ACC112 (cell line): ENCODE measurements at regions not wholly inside any gene's neighbourhood (a gene's known extent, or its start where the extent isn't known, plus 50 kb on each side); places are given as distances from the start of the nearest gene placed in this dataset.
A peak's percentile ranks its signal among the peaks of the same experiment; 100 is the strongest.

Source experiments
- H2AFZ ChIP-seq: fragments of 200-600 bp; sonication (generic); one replicate; pipeline ENCODE4 v1.6.0; 2017; ENCODE audit warnings: antibody characterized with exemption, low read length; ENCODE audit not compliant: unreplicated experiment
- H3K27ac ChIP-seq: fragments of 200-600 bp; sonication (generic); 2 replicates; pipeline ENCODE4 v1.5.1; 2014; ENCODE audit warnings: low read depth, mild to moderate bottlenecking, antibody characterized with exemption, low read length, moderate library complexity
- H3K27me3 ChIP-seq: fragments of 200-600 bp; sonication (generic); 2 replicates; pipeline ENCODE4 v1.6.1; 2014; ENCODE audit warnings: mild to moderate bottlenecking, antibody characterized with exemption, low read length, moderate library complexity, mixed read lengths; ENCODE audit not compliant: insufficient read depth
- H3K36me3 ChIP-seq: fragments of 200-600 bp; sonication (generic); 2 replicates; pipeline ENCODE4 v1.6.1; 2016; ENCODE audit warnings: mild to moderate bottlenecking, antibody characterized with exemption, low read length, moderate library complexity, mixed read lengths; ENCODE audit not compliant: insufficient read depth
- H3K4me1 ChIP-seq: fragments of 200-600 bp; sonication (generic); one replicate; pipeline ENCODE4 v1.6.1; 2016; ENCODE audit warnings: low read length, mixed read lengths; ENCODE audit not compliant: insufficient read depth, unreplicated experiment, control insufficient read depth
- H3K4me3 ChIP-seq: fragments of 200-600 bp; sonication (generic); 2 replicates; pipeline ENCODE4 v1.5.1; 2014; ENCODE audit warnings: mild to moderate bottlenecking, low read depth, low read length
- H3K79me2 ChIP-seq: fragments of 200-600 bp; sonication (generic); one replicate; pipeline ENCODE4 v1.6.0; 2016; ENCODE audit warnings: low read length; ENCODE audit not compliant: control insufficient read depth, unreplicated experiment, insufficient read depth

DNA sequence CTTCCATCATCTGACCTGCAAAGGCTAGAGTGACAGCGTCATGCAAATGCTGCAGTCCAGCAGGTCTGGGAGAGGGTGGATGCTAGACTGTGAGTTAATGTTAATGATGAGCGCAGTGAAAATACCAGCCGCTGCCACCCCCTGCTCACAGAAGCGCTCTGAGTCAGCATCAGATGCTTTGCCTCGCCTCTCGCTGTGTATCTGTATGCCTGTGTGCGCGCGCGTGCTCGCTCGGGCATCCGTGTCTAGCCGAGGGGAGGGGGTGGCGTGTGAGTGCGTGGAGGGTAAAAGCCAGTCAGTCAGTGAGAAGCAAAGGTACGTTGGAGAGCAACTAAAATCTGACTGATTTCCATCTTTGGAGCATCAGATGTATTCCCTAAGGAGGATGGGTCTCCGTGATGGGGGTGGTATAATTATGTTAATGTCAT is 858.7 kb downstream of the USP25 start:
- Histone ChIP-seq H2AFZ (peak overlapping the region; percentile 88), H3K27ac (peak overlapping the region; percentile 94), H3K79me2 (no peaks in the 10 kb centered on the region), H3K4me1 (peaks cover 19% of the 10 kb centered on the region), H3K4me3 (peak overlapping the region; percentile 83), H3K36me3 (no peaks in the 10 kb centered on the region), H3K27me3 (no peaks in the 10 kb centered on the region)

GRCh38 chr21:16589006-16589898 is 859.5 kb downstream of the USP25 start:
- H3K4me3 ChIP-seq: peak overlapping the region; percentile 83
- no peaks in the 10 kb centered on the region for H3K27me3 ChIP-seq
- H3K4me1 ChIP-seq: peaks cover 14% of the 10 kb centered on the region
- peak overlapping the region; percentile 94 for H3K27ac ChIP-seq
- H3K79me2 ChIP-seq: no peaks in the 10 kb centered on the region
- no peaks in the 10 kb centered on the region for H3K36me3 ChIP-seq
- peak overlapping the region; percentile 10 for H2AFZ ChIP-seq

- Histone ChIP-seq H3K4me3 (no peak overlapping the region), H3K27ac (no peak overlapping the region), H2AFZ (no peak overlapping the region), H3K36me3 (no peaks in the 10 kb centered on the region), H3K27me3 (no peaks in the 10 kb centered on the region), H3K79me2 (no peaks in the 10 kb centered on the region), H3K4me1 (peaks cover 9% of the 10 kb centered on the region)
Observed at GRCh38 chr21:16590186-16590585, 860.4 kb downstream of the USP25 start.

GRCh38 chr21:16590641-16591292 is 861.0 kb downstream of the USP25 start:
- H2AFZ ChIP-seq: no peak overlapping the region
- H3K79me2 ChIP-seq: no peaks in the 10 kb centered on the region
- no peak overlapping the region for H3K27ac ChIP-seq
- H3K36me3 ChIP-seq: no peaks in the 10 kb centered on the region
- no peaks in the 10 kb centered on the region for H3K27me3 ChIP-seq
- no peak overlapping the region for H3K4me3 ChIP-seq
- peaks cover 9% of the 10 kb centered on the region for H3K4me1 ChIP-seq

DNA sequence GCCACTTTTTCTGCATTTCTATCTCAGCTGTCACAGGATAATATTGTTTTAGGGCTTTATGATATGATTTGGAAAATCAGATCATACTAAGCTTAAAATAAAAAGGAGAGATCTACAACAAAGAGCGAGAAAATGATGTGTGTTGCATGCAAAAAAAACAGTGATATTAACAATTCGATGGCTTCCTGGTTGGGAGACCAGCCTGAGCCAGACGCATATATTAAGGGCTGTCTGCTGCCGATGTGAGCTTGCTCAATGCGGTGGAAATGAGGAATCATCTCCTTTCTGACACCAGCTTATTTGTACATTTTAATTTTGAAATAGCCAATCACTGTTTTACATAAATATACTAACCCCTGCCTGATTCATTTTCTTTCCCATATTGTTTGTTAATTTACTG is 862.6 kb downstream of the USP25 start:
- Histone ChIP-seq H3K36me3 (no peaks in the 10 kb centered on the region), H3K4me1 (no peaks in the 10 kb centered on the region), H3K4me3 (no peak overlapping the region), H2AFZ (no peak overlapping the region), H3K27me3 (no peaks in the 10 kb centered on the region), H3K27ac (no peak overlapping the region), H3K79me2 (no peaks in the 10 kb centered on the region)

GRCh38 chr21:16594191-16594590 is 864.4 kb downstream of the USP25 start:
- no peaks in the 10 kb centered on the region for H3K79me2 ChIP-seq
- H3K4me3 ChIP-seq: no peak overlapping the region
- H3K4me1 ChIP-seq: no peaks in the 10 kb centered on the region
- H2AFZ ChIP-seq: no peak overlapping the region
- H3K27me3 ChIP-seq: no peaks in the 10 kb centered on the region
- H3K36me3 ChIP-seq: no peaks in the 10 kb centered on the region
- H3K27ac ChIP-seq: no peak overlapping the region

- no peaks in the 10 kb centered on the region for H3K79me2 ChIP-seq
- H2AFZ ChIP-seq: no peak overlapping the region
- no peaks in the 10 kb centered on the region for H3K4me1 ChIP-seq
- no peak overlapping the region for H3K27ac ChIP-seq
- no peaks in the 10 kb centered on the region for H3K27me3 ChIP-seq
- no peaks in the 10 kb centered on the region for H3K36me3 ChIP-seq
- no peak overlapping the region for H3K4me3 ChIP-seq
Observed at GRCh38 chr21:16596369-16596768, 866.6 kb downstream of the USP25 start.

DNA sequence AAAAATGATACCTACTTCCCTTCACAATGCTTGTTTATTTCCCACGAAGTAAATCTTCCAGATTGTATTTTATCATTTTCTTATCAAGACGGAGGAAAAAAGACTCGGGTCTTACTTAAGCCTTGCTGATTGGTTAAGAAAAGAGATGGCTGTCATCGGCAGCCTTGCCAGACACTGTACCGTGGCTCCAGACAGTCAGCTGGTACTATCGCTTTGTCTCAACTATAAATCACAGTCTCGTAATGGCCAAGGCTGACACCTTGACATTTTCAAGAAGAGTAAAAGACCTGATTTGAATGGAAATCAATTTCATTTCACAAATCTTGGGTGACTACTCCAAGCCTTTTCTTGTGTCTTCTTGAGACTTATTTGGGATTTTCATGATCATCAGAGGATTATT is 868.0 kb downstream of the USP25 start:
- Histone ChIP-seq H3K27ac (no peak overlapping the region), H2AFZ (no peak overlapping the region), H3K4me1 (no peaks in the 10 kb centered on the region), H3K27me3 (no peaks in the 10 kb centered on the region), H3K4me3 (no peak overlapping the region), H3K79me2 (no peaks in the 10 kb centered on the region), H3K36me3 (no peaks in the 10 kb centered on the region)

GRCh38 chr21:16605597-16605996 is 875.8 kb downstream of the USP25 start:
- Histone ChIP-seq H3K4me1 (no peaks in the 10 kb centered on the region), H3K36me3 (no peaks in the 10 kb centered on the region), H3K4me3 (no peak overlapping the region), H3K79me2 (no peaks in the 10 kb centered on the region), H3K27me3 (no peaks in the 10 kb centered on the region), H3K27ac (no peak overlapping the region), H2AFZ (no peak overlapping the region)

DNA sequence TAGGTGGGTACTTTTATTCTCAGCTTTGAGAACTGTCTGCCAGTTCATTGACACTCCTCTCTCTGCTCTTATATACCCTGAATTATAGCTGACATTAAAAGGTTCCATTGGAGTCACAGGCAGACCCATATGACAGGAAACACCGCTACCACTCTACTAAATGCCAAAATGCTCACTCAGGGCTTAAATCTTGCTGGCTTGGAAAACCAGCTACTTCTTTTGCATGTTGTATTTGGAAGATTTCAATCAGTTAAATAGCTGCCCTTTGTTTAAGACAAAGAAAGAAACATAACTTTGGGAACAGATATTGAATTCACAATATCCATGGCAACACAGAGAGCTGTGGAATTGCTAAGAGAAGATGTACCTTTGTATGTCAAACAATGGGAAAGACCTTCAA is 876.5 kb downstream of the USP25 start:
- Histone ChIP-seq H3K4me3 (no peak overlapping the region), H3K27me3 (no peaks in the 10 kb centered on the region), H3K79me2 (no peaks in the 10 kb centered on the region), H3K27ac (no peak overlapping the region), H2AFZ (no peak overlapping the region), H3K4me1 (no peaks in the 10 kb centered on the region), H3K36me3 (no peaks in the 10 kb centered on the region)
